Sigmoid colon (tissue), 6 donors: ENCODE measurements at regions not wholly inside any gene's neighbourhood (a gene's known extent, or its start where the extent isn't known, plus 50 kb on each side); places are given as distances from the start of the nearest gene placed in this dataset.

Experiments used
- DNase-seq: peaks from one replicate; pipeline ENCODE4 v3.0.0-alpha.2; 2019
- H3K27ac ChIP-seq, 4 donors: fragments of 200-600 bp; sonication (generic); one replicate each; pipeline ENCODE4 v1.5.1; 2016 to 2019; ENCODE audit warnings: mild to moderate bottlenecking in 1 of 4
- H3K27me3 ChIP-seq, 3 donors: fragments of 200-600 bp; sonication (generic); one replicate each; pipeline ENCODE4 v1.5.1; 2019; ENCODE audit warnings: mild to moderate bottlenecking in 1 of 3
- H3K36me3 ChIP-seq, 4 donors: fragments of 200-600 bp; sonication (generic); one replicate each; pipeline ENCODE4 v1.5.1; 2016 to 2019
- H3K4me1 ChIP-seq, 4 donors: fragments of 200-600 bp; sonication (generic); one replicate each; pipeline ENCODE4 v1.5.1; 2017 to 2019
- H3K4me3 ChIP-seq, 4 donors: fragments of 200-600 bp; sonication (generic); one replicate each; pipeline ENCODE4 v1.5.1; 2017 to 2019; ENCODE audit warnings: mild to moderate bottlenecking in 2 of 4, moderate library complexity in 1 of 4
- H3K9me3 ChIP-seq, 4 donors: fragments of 200-600 bp in 3 of 4; sonication (generic) in 3 of 4; one replicate each; pipeline versions ENCODE4 v1.5.1 to v1.6.1; 2013 to 2019
- CTCF ChIP-seq, 4 experiments: fragments of 450-650 bp in 3 of 4; fragments of 200-600 bp in 1 of 4; IDR thresholded peaks; one replicate each; pipeline ENCODE4 v1.5.1; 2016 to 2019; ENCODE audit warnings: antibody characterized with exemption in 4 of 4, mild to moderate bottlenecking in 3 of 4, moderate library complexity in 2 of 4
- EP300 ChIP-seq, 4 donors: sonication (generic); formaldehyde crosslinking; IDR thresholded peaks; one replicate each; pipeline ENCODE4 v1.6.1; 2017; ENCODE audit warnings: antibody characterized with exemption in 4 of 4
- POLR2A ChIP-seq, 2 donors: fragments of 450-650 bp; IDR thresholded peaks; one replicate each; pipeline ENCODE4 v1.6.1; 2016; ENCODE audit warnings: antibody characterized with exemption in 2 of 2, mild to moderate bottlenecking in 2 of 2, moderate library complexity in 2 of 2
- POLR2AphosphoS5 ChIP-seq, 4 donors: sonication (generic); formaldehyde crosslinking; IDR thresholded peaks; one replicate each; pipeline ENCODE4 v1.6.1; 2017; ENCODE audit warnings: antibody characterized with exemption in 4 of 4
- WGBS, 2 donors: extraction: QIAGEN DNeasy Blood & Tissue Kit; methylation state at CpG; one replicate each; pipeline ENCODE4 v1.1.7; 2013; 5-methylcytosine and 5-hydroxymethylcytosine counted together
- intact Hi-C: fragments of 100-400 bp; cut with DNase I; formaldehyde crosslinking; loops from one replicate; pipeline ENCODE4 v1.15.1; 2023
- small RNA-seq, 3 donors: library from RNA; depleted of rRNA; stranded (forward); fragments of <200 nt; gene quantifications; one replicate each; pipeline ENCODE3, GENCODE V24; 2016
- donor health status: healthy with polysubstance abuse.
- donor health status: healthy.

- Histone ChIP-seq H3K9me3 (no peaks in the 10 kb centered on the region), H3K4me1 (peaks cover 0 to 55% (median 49%) of the 10 kb centered on the region in 4 donors), H3K27ac (peak overlapping the region in 3 of 4 donors; percentile 45 to 79 (median 75)), H3K4me3 (no peak overlapping the region), H3K36me3 (no peaks in the 10 kb centered on the region), H3K27me3 (no peaks in the 10 kb centered on the region)
- DNase-seq, result no peak
- intact Hi-C loops, result no loop called here
- WGBS, 2 donors, result 38 to 53% methylated on average over 4 of the region's 4 CpGs
- no peak for TF ChIP-seq POLR2A (IDR thresholded peaks at IDR 0.05)
- TF ChIP-seq EP300 (IDR thresholded peaks at IDR 0.05), result no peak
- peak in 1 of 4 donors; percentile 42 for TF ChIP-seq POLR2AphosphoS5 (IDR thresholded peaks at IDR 0.05)
- no peak for TF ChIP-seq CTCF (IDR thresholded peaks at IDR 0.05)
Observed at GRCh38 chr2:42842466-42842865, 50.1 kb upstream of the HAAO start.

Small RNA genes in the stretch of these regions (small RNA-seq; reads per million reads assigned to genes)
- gene RNU6-242P, result 0 reads per million in 3 donors
